A673 (cell line): ENCODE measurements at regions not wholly inside any gene's neighbourhood (a gene's known extent, or its start where the extent isn't known, plus 50 kb on each side); places are given as distances from the start of the nearest gene placed in this dataset.

Experiments used
- EZH2 ChIP-seq: fragments of 200-600 bp; sonication (generic); IDR thresholded peaks from 2 replicates; pipeline ENCODE4 v1.6.1; 2017; ENCODE audit warnings: borderline replicate concordance, low read depth, mild to moderate bottlenecking, mixed read lengths, antibody characterized with exemption, low read length; ENCODE audit not compliant: poor library complexity, severe bottlenecking
- TF ChIP-seq, protein P1 (sequence below): fragments of 300-800, 200-600 bp; sonication (generic); conservative IDR thresholded peaks from 2 replicates; pipeline ENCODE4 v1.5.1; 2017; ENCODE audit warnings: low read depth, mild to moderate bottlenecking, antibody characterized with exemption, low read length, moderate library complexity, mixed read lengths

DNA sequence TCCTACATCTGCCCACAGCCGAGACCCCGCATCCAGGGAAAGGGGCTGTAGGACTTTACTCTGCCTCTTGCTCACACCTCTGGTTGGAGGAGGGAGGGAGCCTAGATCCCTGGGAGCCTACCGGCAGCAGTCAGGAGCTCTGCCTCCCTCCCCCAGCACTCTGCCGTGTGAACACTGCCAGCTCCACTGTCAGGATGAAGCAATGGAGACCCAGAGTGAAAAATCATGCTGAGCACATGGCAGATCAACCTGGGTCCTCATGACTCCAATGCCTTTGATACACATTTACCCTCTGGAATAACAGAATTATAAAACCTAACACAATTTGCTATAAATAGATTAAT is 477.7 kb downstream of the TNS3 start:
- TF ChIP-seq, protein P1, sequence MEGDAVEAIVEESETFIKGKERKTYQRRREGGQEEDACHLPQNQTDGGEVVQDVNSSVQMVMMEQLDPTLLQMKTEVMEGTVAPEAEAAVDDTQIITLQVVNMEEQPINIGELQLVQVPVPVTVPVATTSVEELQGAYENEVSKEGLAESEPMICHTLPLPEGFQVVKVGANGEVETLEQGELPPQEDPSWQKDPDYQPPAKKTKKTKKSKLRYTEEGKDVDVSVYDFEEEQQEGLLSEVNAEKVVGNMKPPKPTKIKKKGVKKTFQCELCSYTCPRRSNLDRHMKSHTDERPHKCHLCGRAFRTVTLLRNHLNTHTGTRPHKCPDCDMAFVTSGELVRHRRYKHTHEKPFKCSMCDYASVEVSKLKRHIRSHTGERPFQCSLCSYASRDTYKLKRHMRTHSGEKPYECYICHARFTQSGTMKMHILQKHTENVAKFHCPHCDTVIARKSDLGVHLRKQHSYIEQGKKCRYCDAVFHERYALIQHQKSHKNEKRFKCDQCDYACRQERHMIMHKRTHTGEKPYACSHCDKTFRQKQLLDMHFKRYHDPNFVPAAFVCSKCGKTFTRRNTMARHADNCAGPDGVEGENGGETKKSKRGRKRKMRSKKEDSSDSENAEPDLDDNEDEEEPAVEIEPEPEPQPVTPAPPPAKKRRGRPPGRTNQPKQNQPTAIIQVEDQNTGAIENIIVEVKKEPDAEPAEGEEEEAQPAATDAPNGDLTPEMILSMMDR: no peak
- no peak for TF ChIP-seq EZH2
